DMS 273 (cell line): ENCODE measurements at regions not wholly inside any gene's neighbourhood (a gene's known extent, or its start where the extent isn't known, plus 50 kb on each side); places are given as distances from the start of the nearest gene placed in this dataset.

ENCODE experiments used
- DNase-seq: peaks from one replicate; lab custom pipeline; 2025; ENCODE audit not compliant: unreplicated experiment; lab: John Stamatoyannopoulos, UW

DNA sequence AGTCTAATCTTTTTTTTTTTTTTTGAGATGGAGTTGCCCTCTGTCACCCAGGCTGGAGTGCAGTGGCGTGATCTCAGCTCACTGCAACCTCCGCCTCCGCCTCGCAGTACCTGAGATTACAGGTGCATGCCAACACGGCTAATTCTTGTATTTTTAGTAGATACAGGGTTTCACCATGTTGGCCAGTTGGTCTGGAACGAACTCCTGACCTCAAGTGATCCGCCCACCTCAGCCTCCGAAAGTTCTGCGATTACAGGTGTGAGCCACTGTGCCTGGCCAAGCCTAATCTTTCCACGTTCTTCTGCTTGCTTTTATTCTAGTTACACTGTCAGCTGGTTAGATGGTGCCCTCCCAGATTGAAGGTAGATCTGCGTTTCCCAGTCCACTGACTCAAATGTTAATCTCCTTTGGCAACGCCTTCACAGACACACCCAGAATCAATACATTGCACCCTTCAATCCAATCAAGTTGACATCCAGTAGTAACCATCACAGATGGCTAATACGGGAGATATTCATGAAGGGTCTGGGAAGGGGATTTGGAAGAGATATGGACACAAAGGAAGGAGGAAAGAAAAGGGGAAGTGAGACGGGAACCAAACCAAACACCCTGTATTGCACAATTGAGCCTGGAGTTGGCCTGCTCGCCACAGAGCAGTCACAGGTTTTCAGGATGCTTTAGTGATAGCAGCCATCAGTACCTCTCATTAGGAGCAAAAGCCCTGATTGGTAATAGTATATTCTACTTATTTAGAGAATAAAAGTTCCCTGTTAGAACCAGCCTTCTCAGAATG, 229.8 kb downstream of the PIK3C3 start:
- DNase-seq, result no peak

DNA sequence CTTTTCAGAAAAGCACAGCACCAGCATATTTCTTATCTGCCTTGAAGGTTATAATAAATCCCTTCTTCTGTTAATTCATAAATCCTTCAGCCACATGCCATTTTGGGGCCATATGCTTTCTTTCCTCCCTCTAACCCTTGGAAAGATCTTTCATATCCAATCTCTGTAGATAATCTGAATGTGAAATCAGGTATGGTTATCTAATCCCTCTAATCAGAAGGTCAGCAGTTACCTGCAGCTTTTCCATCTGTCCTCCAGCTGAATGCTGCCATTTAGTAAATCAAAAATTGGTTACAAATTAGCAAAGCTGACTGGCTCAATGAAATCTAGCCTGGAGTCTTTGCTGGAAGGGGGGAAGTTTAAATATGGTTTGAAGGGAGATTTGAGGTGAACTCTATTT, 230.5 kb downstream of the PIK3C3 start:
- DNase-seq, result peak; percentile 30

DNA sequence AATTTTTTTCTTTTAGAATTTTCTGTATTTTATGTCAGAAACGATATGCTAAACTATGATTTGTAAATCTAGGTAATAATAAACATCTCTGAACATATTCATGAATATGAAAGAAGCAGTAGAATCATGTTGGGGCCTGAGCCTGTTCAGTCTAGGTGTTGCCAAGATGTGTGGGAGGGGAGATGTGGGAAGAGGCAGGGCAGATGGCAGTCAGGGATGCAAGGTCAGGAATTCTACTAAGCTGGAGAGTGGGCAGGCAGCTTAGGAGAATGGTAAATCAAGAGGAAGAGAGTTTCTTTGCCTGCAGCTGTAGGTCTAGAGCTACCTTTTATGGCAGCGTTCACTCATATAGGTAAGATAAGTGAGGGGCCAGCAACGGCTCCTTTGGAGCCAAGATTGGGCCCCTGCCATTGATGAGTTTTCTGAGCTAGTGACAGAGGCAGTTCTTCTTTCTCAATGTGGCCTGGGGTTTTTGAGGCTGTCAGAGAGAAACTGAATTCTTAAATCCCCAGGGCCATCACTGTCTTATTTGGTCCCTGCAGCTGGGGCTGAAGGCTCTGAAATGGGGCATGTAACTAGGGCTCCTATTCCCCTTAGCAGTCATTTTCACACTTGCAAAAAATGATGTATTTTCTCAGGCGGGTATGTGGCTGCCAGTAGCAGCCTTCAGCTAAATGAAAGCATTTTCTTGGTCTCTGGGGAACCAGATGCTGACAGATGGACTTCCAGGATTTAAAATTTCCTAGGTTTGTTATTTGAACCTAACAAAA, 232.8 kb downstream of the PIK3C3 start:
- DNase-seq, result peak; percentile 88

DNA sequence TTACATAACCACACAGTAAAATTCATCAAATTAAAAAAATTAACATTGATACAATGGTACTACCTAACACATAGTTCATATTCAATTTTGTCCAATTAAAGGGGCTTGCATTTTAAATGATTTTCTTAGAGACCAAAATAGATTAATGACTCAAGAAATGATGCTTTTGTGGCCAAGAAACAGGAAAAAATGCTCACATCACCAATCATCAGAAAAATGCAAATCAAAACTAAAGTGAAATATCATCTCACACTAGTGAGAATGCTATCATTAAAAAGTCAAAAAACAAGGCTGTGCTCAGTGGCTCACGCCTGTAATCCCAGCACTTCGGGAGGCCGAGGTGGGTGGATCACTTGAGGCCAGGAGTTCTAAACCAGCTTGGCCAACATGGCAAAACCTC, 235.6 kb downstream of the PIK3C3 start:
- no peak for DNase-seq

DNA sequence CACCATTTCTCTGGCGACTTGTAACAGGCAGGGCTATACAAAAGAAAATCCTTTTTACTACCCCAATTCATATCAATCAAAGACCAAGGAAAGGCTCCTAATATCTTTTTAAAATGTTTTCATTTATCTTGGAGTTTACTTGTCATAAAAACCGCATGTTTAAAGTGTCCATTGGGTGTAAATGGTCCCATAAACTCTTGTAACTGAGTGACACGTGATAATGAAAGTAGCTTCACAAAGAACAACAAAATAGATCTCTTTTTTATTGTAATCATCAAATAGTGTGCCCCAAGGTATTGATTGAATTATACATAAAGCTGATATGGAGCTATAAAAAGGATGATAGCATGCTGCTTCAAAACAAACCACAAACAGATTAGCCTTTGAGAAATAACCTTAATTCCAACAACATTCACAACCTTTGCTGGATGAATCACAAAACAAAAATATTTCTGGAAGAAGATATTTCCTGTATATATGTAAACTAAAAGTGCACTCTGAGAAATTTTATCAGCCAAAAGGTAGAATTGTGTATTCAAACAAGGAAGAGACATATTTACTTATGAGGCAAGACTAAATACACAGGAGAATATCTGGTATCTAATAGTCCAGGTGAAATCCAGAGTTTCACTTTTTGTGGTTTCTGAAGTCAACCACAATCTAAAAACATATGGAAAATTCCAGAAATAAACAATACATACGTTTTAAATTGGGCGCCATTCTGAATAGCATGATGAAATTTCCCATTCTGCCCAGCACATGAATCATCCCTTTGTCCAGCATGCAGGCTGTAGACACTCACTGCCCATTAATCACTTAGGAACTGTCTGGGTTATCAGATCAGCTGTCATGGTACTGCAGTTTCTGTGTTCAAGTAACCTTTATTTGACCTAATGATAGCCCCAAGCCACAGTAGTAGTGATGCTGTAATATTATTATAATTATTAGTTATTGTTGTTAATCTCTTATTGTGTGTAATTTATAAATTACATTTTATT, 237.5 kb downstream of the PIK3C3 start:
- no peak for DNase-seq

DNA sequence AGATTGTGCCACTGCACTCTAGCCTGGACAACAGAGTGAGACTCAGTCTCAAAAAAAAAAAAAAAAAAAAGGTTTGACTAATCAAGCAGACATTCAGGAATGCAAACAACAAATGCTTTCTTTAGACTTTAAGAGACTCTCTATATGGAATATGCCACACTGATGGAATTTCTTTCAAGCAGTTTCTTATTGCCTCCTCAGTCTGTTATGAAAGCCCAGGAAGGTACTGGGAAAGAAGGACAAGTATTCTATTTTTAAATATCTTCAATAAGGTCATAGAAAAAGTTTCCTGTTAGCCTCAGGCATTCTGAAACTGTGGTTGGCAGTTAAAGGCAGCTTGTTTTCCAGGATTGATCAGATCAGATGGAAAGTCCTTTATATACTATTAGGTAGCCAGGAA, 241.6 kb downstream of the PIK3C3 start:
- DNase-seq, result no peak

DNA sequence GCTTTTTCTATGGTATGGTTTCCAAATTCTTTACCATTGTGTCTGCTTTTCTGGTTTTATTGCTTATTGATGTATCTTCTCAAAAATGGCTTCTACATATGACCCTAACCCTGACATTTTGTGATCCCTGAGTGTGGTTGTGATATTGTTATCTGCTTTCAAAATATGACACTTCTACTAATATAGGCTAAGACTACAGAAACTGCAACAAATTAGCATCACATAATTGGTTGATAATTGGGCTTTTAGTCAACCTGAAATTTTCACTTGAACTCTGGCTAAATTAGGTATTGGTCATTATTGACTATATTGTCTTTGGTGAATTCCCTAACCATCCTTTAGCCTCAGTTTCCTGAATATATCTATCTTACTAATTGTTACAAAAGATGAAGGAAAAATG, 246.1 kb downstream of the PIK3C3 start:
- no peak for DNase-seq

DNA sequence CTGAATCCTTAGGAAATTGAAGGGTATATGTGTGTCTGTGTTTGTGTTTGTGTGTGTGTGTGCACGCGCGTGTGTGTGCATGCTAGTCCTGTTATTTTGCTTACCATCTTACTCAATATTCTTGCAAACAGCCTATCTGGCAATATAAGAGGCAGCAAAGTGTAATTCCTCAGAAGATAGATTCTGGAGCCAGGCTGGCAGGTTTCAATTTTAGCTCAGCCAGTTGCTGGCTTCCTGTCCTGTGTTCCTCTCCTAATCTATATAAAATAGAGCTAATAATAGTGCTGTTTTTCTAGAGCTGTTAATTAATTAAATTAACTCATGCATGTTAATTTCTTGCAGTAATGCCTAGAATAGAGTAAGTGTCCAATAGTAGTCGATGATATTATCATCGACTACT, 256.2 kb downstream of the PIK3C3 start:
- no peak for DNase-seq

DNA sequence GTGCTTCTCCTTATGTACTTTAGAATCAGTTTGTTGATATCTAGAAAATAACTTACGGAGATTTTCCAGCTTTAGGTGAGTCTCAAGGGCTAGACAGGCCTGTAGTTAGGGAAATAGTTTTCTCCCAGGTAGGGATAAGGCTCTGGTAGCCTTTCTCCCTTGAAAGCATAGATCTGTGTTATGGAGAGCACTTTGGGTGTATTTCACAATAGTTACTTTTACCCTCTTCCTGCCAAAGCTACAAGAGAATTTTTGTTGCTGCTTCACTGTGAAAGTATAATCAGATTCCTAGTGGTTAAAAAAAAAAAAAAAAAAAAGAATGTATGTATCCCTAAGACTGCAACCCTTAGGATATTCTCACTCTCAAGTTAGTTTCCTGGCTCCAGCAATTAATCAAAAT, 267.5 kb downstream of the PIK3C3 start:
- no peak for DNase-seq

DNA sequence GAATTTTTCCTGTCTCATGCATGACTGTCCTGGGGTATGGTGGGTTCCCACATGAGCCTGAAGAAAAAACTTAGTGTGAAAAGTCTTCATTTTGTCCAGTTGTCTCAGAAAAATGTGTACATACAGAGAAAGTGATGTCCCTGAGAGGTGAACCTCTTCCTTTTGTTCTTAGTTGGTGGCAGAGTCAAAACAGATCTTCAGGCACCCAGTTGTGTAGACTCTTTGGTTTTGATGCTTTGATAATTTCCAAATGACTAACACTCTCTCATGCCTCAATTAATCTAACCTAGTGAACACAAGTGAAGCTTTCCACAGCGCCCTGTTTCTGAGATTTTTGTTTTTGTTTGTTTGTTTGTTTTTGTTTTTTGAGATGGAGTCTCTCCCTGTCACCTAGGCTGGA, 273.5 kb downstream of the PIK3C3 start:
- DNase-seq, result no peak

DNA sequence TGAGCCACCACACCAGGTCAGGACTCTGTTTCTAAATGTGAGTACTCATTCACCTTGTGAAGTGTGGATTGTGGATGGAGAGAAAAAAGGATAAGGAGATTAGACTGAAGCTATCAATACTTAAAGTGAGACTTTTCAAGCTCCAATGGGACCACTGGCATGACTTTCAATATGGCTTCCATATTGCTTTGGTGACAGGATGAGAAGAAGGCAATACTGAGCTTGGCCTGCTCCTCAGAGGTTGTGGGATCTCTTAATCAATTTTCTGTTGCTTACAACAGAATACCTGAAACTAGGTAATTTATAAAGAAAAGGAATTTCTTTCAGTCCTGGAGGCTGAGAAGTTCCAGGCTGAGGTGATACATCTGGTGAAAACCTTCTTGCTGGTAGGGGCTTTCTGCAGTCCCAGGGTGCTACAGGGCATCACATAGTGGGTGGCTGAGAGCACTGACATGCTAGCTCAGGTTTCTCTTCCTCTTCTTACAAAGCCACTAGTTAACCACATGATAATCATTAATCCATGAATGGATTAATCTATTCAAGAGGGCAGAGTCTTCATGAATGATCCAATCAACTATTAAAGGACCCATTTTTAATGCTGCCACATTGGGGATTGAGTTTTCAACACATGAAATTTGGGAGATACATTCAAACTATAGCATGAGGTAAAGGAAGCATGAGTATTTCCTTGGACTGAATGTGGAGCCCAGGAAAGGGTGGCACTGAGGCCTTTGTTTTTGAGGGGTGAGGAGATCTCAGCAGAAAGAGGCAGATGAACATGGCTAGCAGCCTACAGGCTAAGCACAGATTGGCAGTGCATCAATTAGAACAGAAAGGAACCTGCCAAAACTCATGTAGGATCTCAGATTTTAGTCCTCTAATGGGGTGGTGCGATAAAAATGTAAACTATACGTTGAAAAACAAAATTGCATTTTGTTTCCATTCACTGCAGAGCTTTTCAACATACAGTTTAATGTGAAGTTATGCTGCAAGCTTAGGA, 274.5 kb downstream of the PIK3C3 start:
- no peak for DNase-seq

DNA sequence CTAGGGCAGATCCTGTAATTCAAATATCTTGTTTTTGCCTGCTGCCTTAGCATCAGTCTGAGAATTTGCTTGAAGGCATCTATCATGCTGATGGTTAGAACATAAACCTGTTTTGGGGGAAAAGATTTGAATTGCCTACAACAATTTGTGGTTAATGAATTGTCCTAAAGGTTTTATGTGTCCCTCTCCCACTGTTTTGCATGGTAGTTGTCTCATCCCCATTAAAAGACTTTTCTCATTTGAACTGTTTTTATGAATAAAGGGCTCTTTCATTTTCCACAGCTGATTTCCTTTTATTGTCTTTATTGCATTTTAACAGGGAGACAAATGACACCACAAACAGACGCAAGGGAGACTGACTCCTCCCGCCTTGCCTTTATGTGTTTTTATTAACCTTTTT, 275.6 kb downstream of the PIK3C3 start:
- DNase-seq, result no peak

DNA sequence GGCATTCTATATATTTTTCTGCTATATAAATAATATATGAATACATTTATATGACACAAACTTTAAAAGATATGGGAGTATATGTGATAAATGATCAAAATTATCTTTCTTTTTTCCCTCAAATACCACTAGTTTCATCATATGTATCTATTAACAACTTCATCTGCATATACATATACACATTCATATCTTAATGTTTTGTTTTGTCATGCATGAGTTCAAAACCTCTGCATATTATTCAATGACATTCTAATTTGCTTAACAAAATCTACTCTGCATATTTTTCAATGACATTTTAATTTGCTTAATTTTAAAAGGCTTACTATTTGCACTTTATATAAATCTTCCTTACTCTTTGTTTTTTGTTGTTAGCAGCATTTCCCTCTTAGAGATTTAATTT, 276.2 kb downstream of the PIK3C3 start:
- no peak for DNase-seq

DNA sequence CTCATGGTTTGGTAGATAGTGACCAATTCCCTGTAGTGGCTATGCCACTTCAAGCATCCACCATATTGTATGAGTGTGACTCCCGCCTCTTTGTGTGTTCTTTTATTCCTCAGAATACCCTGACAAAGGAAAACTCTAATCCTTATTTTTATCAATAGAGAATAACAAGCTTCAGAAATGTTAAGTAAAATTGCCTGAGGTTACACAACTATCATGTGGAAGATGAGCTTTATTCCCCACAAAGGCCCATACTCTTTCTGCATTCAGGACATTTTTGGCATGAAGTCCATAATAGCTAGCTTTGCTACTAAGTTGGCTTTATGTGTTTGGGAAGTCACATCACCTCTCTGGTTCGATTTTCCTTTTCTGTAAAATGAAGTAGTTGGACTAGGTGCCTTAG, 276.8 kb downstream of the PIK3C3 start:
- no peak for DNase-seq

DNA sequence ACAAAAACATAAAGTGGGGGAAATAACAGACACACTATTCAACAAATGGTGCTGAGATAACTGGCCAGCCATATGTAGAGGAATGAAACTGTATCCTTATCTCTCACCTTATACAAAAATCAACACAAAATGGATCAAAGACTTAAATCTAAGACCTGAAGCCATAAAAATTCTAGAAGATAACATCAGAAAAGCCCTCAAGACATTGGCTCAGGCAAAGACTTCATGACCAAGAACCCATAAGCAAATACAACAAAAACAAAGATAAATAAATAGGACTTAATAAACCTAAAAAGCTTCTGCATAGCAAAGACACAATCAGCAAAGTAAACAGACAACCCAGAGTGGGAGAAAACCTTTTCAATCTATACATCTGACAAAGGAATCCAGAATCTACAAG, 278.9 kb downstream of the PIK3C3 start:
- no peak for DNase-seq

DNA sequence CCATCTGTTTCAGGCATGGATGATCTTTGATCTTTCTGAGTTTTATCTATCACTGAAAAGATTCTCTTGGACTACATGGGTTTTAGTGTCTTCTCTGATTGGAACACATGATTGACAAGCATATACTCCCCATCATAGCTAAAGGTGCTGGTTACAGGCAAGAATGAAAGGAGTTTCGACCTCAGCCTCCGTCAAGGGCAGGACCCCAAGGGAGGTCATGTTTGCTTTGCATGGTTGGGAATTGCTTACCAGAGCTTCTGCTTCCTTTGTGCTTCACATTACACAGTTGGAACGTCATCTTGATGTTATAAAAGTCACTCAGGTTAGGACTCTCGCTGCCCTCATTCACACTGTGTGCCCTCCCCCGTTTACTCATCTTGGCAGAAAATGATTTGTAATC, 287.7 kb downstream of the PIK3C3 start:
- DNase-seq, result no peak

DNA sequence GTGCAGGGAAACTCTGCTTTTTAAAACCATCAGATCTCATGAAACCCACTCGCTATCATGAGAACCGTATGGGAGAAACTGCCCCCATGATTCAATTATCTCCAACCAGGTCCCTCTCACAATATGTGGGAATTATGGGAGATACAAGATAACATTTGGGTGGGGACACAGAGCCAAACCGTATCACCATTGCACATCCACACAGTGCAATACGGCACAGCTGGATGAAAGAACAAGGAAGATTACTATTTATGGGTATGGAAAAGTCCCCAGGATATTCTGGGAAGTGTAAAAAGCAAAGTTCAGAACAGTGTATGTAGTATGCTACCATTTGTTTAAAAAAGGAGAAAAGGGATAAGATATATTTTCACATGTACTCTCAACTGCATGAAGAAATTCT, 290.1 kb downstream of the PIK3C3 start:
- no peak for DNase-seq

DNA sequence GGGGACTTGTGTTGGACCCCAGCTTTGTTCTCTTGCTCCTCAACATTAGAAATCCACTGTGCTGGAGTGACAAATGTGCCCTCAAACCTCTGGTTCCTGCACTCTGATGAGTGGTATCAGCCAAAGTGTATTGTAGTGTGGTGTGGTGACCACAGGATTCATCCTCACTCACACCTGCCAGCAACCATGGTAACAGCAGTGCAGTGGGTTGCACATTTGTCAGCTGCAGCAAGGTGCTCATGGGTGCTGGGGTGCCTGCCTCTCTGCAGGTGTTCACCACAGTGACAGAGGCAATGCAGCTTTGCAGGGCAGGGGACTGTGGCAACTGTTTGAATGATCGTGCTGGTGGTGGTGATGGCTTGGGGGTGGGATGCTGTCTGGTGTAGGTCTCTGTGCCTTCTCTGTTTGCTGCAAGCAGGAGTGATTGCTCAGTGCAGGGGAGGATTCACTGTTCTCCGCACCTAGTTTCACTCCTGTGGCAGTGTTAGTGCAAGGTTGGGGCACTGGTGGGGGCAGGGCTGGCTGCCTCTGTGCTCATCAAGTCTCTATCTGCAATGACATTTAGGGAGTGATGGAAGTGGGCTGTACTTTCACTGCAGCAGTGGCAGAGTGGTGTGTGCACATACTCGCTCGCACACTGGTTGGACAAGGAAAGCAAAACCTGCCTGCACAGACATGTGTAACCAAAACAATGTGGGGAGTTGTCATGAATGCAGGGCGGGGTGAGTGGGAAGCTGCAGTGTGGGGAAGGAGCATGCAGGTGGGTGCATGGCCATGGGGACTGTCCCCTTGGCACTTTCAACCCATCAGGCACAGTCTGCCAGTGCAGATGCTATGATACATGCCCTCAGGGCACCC, 301.1 kb downstream of the PIK3C3 start:
- no peak for DNase-seq

DNA sequence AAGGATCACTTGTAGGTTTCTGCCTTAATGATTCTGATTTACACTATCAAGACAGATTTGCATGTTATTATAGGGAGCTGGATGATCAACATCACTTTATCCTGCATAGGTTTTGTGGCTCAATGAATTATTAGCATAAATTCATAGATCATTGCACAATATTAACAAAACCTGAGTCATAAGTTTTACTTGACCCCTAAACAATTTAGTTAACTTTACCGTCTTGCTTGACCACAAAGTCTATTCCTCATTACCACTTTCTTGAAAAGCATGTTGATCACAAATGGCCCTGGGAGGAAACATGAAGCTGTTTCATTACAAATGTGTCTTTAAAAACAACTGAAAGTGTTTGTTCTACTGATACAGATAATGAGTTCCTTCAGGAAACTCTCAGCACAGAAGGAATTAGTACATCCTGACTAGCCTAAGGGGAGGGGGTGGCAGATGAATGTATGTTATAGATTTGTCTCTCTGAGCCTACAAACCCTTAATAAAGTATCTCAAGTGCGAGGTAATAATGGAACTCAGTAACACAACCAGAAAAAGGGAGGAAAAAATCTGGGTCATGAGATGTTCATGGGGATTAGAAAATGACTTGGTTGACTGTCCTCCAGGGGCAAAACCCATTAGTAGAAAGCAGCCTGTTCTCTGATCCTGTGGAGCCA, 303.4 kb downstream of the PIK3C3 start:
- DNase-seq, result no peak
